ENCODE measurements at regions not wholly inside any gene's neighbourhood (a gene's known extent, or its start where the extent isn't known, plus 50 kb on each side); places are given as distances from the start of the nearest gene placed in this dataset.

GRCh38 chr2:111219285-111219684 lies 98.6 kb downstream of the BCL2L11 start:
- DNase-seq: no peak

- DNase-seq: no peak
These were observed 99.2 kb downstream of the BCL2L11 start for GRCh38 chr2:111219734-111220505.

- no peak for DNase-seq
These were observed 100.2 kb downstream of the BCL2L11 start for GRCh38 chr2:111220962-111221361.

- no peak for DNase-seq
These were observed 101.0 kb downstream of the BCL2L11 start for GRCh38 chr2:111221701-111222100.

- DNase-seq: no peak
These were observed 101.6 kb downstream of the BCL2L11 start for GRCh38 chr2:111222204-111222866.

- DNase-seq: no peak
These were observed 105.1 kb downstream of the BCL2L11 start for GRCh38 chr2:111225856-111226255.

- no peak for DNase-seq
These were observed 106.4 kb downstream of the BCL2L11 start for GRCh38 chr2:111226876-111227700.

- no peak for DNase-seq
These were observed 107.0 kb downstream of the BCL2L11 start for GRCh38 chr2:111227716-111228141.

- DNase-seq: no peak
These were observed 111.0 kb downstream of the BCL2L11 start for GRCh38 chr2:111231532-111232252.

GRCh38 chr2:111235192-111236015 lies 114.7 kb downstream of the BCL2L11 start:
- no peak for DNase-seq

- no peak for DNase-seq
These were observed 115.3 kb downstream of the BCL2L11 start for GRCh38 chr2:111236025-111236424.

GRCh38 chr2:111238296-111238695 lies 117.6 kb downstream of the BCL2L11 start:
- DNase-seq: no peak

GRCh38 chr2:111239107-111239506 lies 118.4 kb downstream of the BCL2L11 start:
- no peak for DNase-seq

- no peak for DNase-seq
These were observed 119.0 kb downstream of the BCL2L11 start for GRCh38 chr2:111239581-111240249.

GRCh38 chr2:111243295-111243694 lies 122.6 kb downstream of the BCL2L11 start:
- DNase-seq: no peak

GRCh38 chr2:111244864-111245263 lies 124.2 kb downstream of the BCL2L11 start:
- no peak for DNase-seq

GRCh38 chr2:111246620-111247061 lies 125.9 kb downstream of the BCL2L11 start:
- no peak for DNase-seq

- no peak for DNase-seq
These were observed 126.8 kb downstream of the BCL2L11 start for GRCh38 chr2:111247491-111247890.

GRCh38 chr2:111249806-111250205 lies 129.1 kb downstream of the BCL2L11 start:
- DNase-seq: no peak

- DNase-seq: no peak
These were observed 129.8 kb downstream of the BCL2L11 start for GRCh38 chr2:111250448-111251030.

GRCh38 chr2:111251711-111252110 lies 131.0 kb downstream of the BCL2L11 start:
- DNase-seq: no peak

All from activated T-cell treated with anti-CD3 and anti-CD28 coated beads, Interleukin-2, amount 50 U/mL, for 1 hour (primary cell).